HG02571 (cell line): ENCODE measurements at regions not wholly inside any gene's neighbourhood (a gene's known extent, or its start where the extent isn't known, plus 50 kb on each side); places are given as distances from the start of the nearest gene placed in this dataset.

Experiments used
- ATAC-seq: cut with Tn5 transposase; IDR thresholded peaks from one replicate; pipeline ENCODE4 v1.9.1; 2021; ENCODE audit warnings: mild to moderate bottlenecking, moderate library complexity; ENCODE audit not compliant: unreplicated experiment

GRCh38 chr4:167290678-167291077 is 56.4 kb upstream of the SPOCK3 start:
- no peak for ATAC-seq

DNA sequence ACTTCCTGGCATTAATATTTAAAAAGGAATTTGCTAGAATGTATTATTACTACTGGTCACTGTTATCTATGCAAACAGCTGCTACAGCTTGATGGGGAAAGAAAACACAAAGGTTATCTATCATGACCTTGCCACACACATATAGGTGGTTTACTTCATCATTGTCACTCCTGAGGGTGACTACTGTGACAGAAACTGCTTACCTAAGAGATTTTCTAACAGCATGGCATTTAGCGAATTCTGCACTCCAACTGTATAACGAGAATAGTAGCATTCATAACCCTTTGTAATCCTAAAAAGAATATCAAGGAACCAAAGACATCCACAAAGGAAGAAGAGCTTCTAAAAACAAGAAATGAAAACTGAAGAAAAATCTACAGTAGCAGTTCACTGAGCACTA is 74.6 kb upstream of the SPOCK3 start:
- ATAC-seq, result no peak

DNA sequence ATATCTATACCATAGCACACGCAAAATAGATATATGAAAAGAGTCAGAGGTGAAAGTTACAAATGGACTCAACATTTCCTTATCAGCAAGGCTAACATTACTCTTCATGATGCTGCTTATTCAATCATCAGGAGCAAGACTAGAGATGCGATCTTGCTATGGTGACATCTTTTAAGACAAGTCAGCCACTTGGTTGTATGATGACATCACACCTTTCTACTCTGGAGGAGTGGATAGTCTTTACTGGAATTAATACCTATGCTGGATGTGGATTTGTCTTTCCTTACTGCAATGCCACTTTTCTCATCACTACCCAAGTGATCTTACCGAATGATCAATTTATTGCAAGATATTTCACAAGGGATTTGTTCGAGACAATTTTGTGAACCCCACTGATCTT is 87.0 kb upstream of the SPOCK3 start:
- no peak for ATAC-seq

- ATAC-seq, result no peak
Observed at GRCh38 chr4:167339781-167340180, 105.5 kb upstream of the SPOCK3 start.

GRCh38 chr4:167359711-167360110 is 125.4 kb upstream of the SPOCK3 start:
- ATAC-seq, result no peak

- ATAC-seq, result no peak
Observed at GRCh38 chr4:167379076-167379835, 145.0 kb upstream of the SPOCK3 start.

GRCh38 chr4:167380964-167381363 is 146.7 kb upstream of the SPOCK3 start:
- ATAC-seq, result no peak

- ATAC-seq, result no peak
Observed at GRCh38 chr4:167383291-167383690, 149.0 kb upstream of the SPOCK3 start.

DNA sequence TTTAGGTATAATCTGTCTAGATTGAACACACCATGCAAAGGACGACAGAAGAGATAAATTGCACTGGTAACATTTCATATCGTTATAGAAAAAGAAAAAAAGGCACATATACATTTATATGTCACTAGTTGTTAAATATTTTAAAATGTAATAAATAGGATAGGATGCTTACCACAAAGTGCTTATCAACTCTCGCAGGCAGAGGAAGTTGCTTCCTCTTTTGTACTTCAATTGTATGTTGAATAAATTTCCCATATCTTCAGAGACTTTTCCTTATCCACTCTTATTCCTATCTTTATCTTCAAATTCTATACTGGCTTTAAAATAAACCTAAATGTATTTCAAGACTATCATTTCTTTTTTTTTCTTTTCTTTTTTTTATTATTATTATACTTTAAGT is 163.3 kb upstream of the SPOCK3 start:
- no peak for ATAC-seq

GRCh38 chr4:167399201-167399600 is 164.9 kb upstream of the SPOCK3 start:
- ATAC-seq, result no peak

GRCh38 chr4:167406181-167406580 is 171.9 kb upstream of the SPOCK3 start:
- no peak for ATAC-seq

- ATAC-seq, result no peak
Observed at GRCh38 chr4:167415461-167415860, 181.2 kb upstream of the SPOCK3 start.

GRCh38 chr4:167419468-167420140 is 185.3 kb upstream of the SPOCK3 start:
- ATAC-seq, result no peak

DNA sequence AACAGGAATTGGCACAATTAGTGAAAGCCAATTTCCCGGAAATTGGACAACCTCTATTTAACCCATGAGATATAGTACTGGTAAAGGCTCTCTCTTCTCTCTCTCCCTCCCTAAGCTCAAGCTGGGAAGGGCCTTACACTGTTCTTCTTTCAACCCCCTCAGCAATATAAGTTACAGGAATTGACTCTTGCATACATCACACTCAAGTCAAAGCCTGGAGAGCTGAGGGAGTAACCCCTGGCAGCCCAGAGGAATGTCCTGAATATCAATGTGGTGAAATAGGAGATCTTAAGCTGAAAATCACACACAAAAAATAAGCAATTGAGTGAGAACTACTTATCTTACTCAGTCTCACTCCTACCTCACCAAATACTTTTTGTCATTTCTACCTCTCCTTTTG is 186.9 kb upstream of the SPOCK3 start:
- ATAC-seq, result no peak

GRCh38 chr4:167424341-167425256 is 190.3 kb upstream of the SPOCK3 start:
- no peak for ATAC-seq

DNA sequence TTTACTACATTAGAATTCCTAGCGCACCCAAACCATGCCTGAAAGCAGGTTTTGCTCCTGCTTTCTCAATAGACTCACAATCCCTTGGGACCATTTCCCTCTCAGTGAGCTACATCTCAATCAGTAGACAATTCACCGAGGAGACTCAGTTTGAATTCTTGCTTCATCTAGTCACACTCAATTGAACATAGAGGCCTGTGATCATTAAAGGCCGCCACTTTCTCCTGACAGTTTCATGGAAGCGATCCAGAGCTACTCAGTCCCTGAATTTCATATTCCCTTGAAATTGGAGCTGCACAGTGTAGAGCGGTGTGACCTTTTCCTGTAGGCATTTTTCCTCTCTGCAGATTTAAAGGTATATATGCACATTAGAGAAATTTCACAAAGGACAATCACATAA is 193.9 kb upstream of the SPOCK3 start:
- ATAC-seq, result no peak

GRCh38 chr4:167431371-167431770 is 197.1 kb upstream of the SPOCK3 start:
- ATAC-seq, result no peak

GRCh38 chr4:167435786-167436185 is 201.5 kb upstream of the SPOCK3 start:
- no peak for ATAC-seq

DNA sequence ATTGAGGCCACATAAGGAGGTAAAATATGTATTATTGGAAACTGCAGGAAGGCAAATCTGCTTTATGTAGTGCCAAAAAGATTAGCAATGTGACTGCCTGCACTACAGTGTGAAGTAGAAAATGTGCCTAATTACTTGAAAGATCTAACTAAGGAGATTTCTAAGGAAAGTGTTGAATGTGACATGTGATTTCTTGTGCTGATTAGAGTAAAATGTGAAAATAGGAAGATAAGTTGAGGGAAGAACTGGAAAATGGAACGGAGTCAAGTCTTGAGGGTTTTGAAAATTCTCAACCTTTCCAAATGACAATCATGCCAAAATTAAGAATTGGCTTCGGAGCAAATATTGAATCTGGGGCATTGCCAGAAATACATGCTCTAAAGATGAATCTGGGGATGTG is 209.5 kb upstream of the SPOCK3 start:
- no peak for ATAC-seq

DNA sequence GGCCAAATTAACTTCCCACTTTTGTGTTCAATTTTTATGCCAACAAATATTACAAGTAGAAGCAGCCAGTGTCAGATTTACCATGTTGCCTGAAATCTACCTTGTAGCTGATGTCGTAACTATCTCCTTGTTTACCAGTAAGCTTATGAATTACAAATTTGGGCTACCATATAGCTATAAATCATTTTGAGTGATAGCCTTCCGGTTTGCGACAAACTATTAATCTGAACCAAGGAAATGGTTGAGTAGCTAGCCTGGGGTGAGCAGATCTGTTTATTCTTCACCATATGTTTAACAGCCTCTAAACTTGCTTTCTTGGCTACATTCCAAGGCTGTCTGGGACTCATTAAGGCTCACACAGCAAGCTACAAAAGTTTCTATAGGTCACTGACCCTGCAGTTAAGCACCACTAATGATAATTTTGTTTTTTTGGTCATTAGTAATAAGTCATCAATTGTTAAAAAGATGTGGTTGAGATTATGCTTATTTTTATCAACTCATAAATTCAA is 218.7 kb upstream of the SPOCK3 start:
- ATAC-seq, result no peak

- no peak for ATAC-seq
Observed at GRCh38 chr4:167456619-167457018, 222.3 kb upstream of the SPOCK3 start.
